OCI-LY1 (cell line): ENCODE measurements at regions not wholly inside any gene's neighbourhood (a gene's known extent, or its start where the extent isn't known, plus 50 kb on each side); places are given as distances from the start of the nearest gene placed in this dataset.

Experiments
- H2AFZ ChIP-seq: fragments of 200-600 bp; sonication (generic), shearing (Covaris generic); 2 replicates; pipeline ENCODE4 v1.6.0; 2014; ENCODE audit warnings: antibody characterized with exemption, mild to moderate bottlenecking, low read length
- H3F3A ChIP-seq: fragments of 200-600 bp; sonication (generic), shearing (Covaris generic); 2 replicates; pipeline ENCODE4 v1.6.0; 2014; ENCODE audit warnings: mild to moderate bottlenecking, antibody characterized with exemption, low read length, moderate library complexity; ENCODE audit not compliant: insufficient read depth
- H3K27ac ChIP-seq: fragments of 200-600 bp; sonication (generic); 2 replicates; pipeline ENCODE4 v1.5.1; 2014; ENCODE audit warnings: low read length, mixed run types, mild to moderate bottlenecking, low read depth; ENCODE audit not compliant: poor library complexity, severe bottlenecking
- H3K27me3 ChIP-seq: fragments of 200-600 bp; sonication (generic); 2 replicates; pipeline ENCODE4 v1.6.0; 2014; ENCODE audit warnings: antibody characterized with exemption, mild to moderate bottlenecking, low read length, moderate library complexity; ENCODE audit not compliant: insufficient read depth
- H3K36me3 ChIP-seq: fragments of 200-600 bp; sonication (generic); 2 replicates; pipeline ENCODE4 v1.6.1; 2014; ENCODE audit warnings: mild to moderate bottlenecking, antibody characterized with exemption, low read length, moderate library complexity, mixed read lengths; ENCODE audit not compliant: insufficient read depth
- H3K4me1 ChIP-seq: fragments of 200-600 bp; sonication (generic); 2 replicates; pipeline ENCODE4 v1.5.1; 2014; ENCODE audit warnings: mild to moderate bottlenecking, low read length, moderate library complexity; ENCODE audit not compliant: insufficient read depth, severe bottlenecking
- H3K4me2 ChIP-seq: fragments of 200-600 bp; sonication (generic), shearing (Covaris generic); 2 replicates; pipeline ENCODE4 v1.6.1; 2014; ENCODE audit warnings: low read length
- H3K4me3 ChIP-seq: fragments of 200-600 bp; sonication (generic); 2 replicates; pipeline ENCODE4 v1.5.1; 2014; ENCODE audit warnings: low read length, low read depth, mild to moderate bottlenecking, mixed read lengths; ENCODE audit not compliant: poor library complexity, severe bottlenecking
- H3K79me2 ChIP-seq: fragments of 200-600 bp; shearing (Covaris generic); 2 replicates; pipeline ENCODE4 v1.6.1; 2016; ENCODE audit warnings: mixed run types, low read length, mixed read lengths; ENCODE audit not compliant: insufficient read depth
- H3K9ac ChIP-seq: fragments of 200-600 bp; sonication (generic), shearing (Covaris generic); 2 replicates; pipeline ENCODE4 v1.6.1; 2014; ENCODE audit warnings: mild to moderate bottlenecking, low read length, mixed read lengths
- H3K9me2 ChIP-seq: fragments of 200-600 bp; sonication (generic), shearing (Covaris generic); 2 replicates; pipeline ENCODE4 v1.6.1; 2014; ENCODE audit warnings: low read depth, mild to moderate bottlenecking, low read length, mixed read lengths
- H3K9me3 ChIP-seq: fragments of 200-600 bp; shearing (Covaris generic); 2 replicates; pipeline ENCODE4 v1.6.1; 2014; ENCODE audit warnings: low read length, mixed read lengths
- H4K20me1 ChIP-seq: fragments of 200-600 bp; sonication (generic), shearing (Covaris generic); 2 replicates; pipeline ENCODE4 v1.6.0; 2016; ENCODE audit warnings: mild to moderate bottlenecking, low read length; ENCODE audit not compliant: insufficient read depth
- EZH2 ChIP-seq: fragments of 200-600 bp; sonication (generic), shearing (Covaris generic); IDR thresholded peaks from 2 replicates; pipeline ENCODE4 v1.8.0; 2017; ENCODE audit warnings: borderline replicate concordance, mixed run types, mild to moderate bottlenecking, antibody characterized with exemption, low read length, moderate library complexity, mixed read lengths
- TF ChIP-seq, protein P1 (sequence below): fragments of 200-600 bp; sonication (generic), shearing (Covaris generic); IDR thresholded peaks from 2 replicates; pipeline ENCODE4 v1.5.1; 2017; ENCODE audit warnings: mild to moderate bottlenecking, antibody characterized with exemption, low read length, moderate library complexity, mixed read lengths

DNA sequence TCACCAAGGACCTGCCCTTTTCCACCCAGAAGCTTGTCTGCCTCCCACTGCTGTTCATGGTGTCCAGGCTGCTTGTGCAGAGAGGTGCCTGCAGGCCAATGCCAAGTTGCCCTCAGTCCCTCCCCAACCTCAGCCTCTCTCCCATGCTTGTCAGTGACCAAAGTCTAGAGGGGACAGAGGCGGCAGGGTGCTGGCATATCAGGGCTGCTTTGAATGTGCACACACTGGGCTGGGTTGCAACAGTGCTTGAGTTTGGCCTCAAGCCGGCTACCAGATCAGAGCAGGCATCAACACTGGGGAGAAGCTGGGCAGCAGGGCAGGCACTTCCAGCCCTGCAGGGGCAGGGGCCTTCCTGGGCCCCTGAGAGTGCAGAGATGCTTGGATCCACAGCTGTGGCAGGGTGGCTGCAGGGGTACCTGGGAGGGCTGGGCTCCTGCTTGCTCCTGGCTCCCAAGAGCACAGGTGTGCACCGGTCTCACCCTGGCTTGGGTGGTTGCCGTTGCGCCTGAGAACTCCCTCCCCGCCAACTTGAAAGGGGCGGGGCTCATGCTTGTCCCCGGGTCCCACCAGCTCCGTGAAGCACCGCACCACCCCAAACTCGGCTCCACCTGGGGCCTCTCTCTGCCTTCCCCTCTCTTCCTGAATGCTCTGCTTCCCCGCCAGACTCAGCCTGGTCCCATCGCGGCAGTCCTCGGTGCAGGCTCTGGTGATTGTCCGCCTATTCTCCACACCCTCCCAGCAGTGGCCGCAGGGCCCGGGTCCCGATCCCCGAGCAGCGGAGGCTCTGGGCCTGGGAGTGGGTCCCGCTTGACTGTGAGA, 1681.9 kb upstream of the ADGRL3 start:
- Histone ChIP-seq H3K27ac (no peak overlapping the region), H3F3A (no peaks in the 10 kb centered on the region), H3K4me1 (no peaks in the 10 kb centered on the region), H3K9me2 (no peaks in the 10 kb centered on the region), H3K79me2 (no peaks in the 10 kb centered on the region), H3K4me2 (no peak overlapping the region), H3K36me3 (no peaks in the 10 kb centered on the region), H3K9me3 (no peaks in the 10 kb centered on the region), H3K4me3 (no peak overlapping the region), H3K9ac (no peak overlapping the region), H4K20me1 (no peaks in the 10 kb centered on the region), H2AFZ (no peak overlapping the region), H3K27me3 (no peaks in the 10 kb centered on the region)
- TF ChIP-seq EZH2, result no peak
- TF ChIP-seq, protein P1, sequence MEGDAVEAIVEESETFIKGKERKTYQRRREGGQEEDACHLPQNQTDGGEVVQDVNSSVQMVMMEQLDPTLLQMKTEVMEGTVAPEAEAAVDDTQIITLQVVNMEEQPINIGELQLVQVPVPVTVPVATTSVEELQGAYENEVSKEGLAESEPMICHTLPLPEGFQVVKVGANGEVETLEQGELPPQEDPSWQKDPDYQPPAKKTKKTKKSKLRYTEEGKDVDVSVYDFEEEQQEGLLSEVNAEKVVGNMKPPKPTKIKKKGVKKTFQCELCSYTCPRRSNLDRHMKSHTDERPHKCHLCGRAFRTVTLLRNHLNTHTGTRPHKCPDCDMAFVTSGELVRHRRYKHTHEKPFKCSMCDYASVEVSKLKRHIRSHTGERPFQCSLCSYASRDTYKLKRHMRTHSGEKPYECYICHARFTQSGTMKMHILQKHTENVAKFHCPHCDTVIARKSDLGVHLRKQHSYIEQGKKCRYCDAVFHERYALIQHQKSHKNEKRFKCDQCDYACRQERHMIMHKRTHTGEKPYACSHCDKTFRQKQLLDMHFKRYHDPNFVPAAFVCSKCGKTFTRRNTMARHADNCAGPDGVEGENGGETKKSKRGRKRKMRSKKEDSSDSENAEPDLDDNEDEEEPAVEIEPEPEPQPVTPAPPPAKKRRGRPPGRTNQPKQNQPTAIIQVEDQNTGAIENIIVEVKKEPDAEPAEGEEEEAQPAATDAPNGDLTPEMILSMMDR, result no peak

DNA sequence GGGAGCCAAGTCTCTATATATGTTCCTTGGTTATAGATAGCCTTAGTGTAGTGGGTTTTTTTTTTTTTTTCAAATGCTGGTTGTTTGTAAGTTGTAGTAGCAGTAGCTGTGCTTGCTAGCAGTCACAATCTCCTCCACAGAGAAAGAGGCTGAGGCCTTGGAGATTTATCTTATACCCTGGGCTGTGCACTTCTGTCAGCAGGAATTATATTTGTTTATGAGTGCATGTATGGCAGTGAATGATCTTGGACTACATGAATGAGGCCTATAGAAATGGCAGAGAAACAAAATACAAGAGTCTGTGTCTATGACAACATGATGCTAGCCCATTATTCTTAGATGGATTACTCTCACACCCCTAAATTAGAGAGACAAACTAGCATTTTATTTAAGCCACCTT, 1674.2 kb upstream of the ADGRL3 start:
- H3K27ac ChIP-seq, result no peak overlapping the region
- H3K4me1 ChIP-seq, result no peaks in the 10 kb centered on the region
- no peaks in the 10 kb centered on the region for H3K79me2 ChIP-seq
- H3F3A ChIP-seq, result no peaks in the 10 kb centered on the region; the same call in 1 of the 2 replicates
- H2AFZ ChIP-seq, result no peak overlapping the region
- H3K9ac ChIP-seq, result no peak overlapping the region
- no peaks in the 10 kb centered on the region for H3K27me3 ChIP-seq
- no peak overlapping the region for H3K4me2 ChIP-seq
- H3K9me3 ChIP-seq, result no peaks in the 10 kb centered on the region
- no peak for TF ChIP-seq EZH2
- TF ChIP-seq, protein P1, result no peak
- H3K36me3 ChIP-seq, result no peaks in the 10 kb centered on the region
- H4K20me1 ChIP-seq, result no peaks in the 10 kb centered on the region
- no peak overlapping the region for H3K4me3 ChIP-seq
- no peaks in the 10 kb centered on the region for H3K9me2 ChIP-seq

DNA sequence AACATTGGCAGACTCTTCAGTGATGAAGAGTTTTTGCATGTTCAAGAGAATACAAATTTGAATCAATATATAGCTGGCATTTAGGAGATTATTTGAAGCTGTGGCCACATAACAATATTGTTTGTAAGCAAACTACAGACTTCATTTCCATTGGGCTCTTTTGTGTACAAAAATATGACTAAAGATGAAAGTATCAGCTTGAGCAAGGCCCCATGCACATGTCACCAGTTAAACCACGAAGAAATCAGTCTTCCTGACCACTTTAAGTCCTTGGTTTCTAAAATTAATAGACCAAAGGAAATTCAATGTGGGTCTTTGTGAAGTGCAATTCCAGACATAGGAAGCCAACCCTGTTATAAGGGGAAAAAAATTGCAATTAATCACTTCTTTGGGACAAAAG, 1664.6 kb upstream of the ADGRL3 start:
- TF ChIP-seq EZH2, result no peak
- TF ChIP-seq, protein P1, result no peak

More for the DNA sequence above, 1664.6 kb upstream of the ADGRL3 start:
- peaks cover 28% of the 10 kb centered on the region for H3K4me1 ChIP-seq
- H3K79me2 ChIP-seq, result no peaks in the 10 kb centered on the region
- no peak overlapping the region for H3K4me3 ChIP-seq
- no peaks in the 10 kb centered on the region for H3K36me3 ChIP-seq
- H3K27me3 ChIP-seq, result no peaks in the 10 kb centered on the region
- H3K9me3 ChIP-seq, result no peaks in the 10 kb centered on the region
- H4K20me1 ChIP-seq, result no peaks in the 10 kb centered on the region
- H2AFZ ChIP-seq, result no peak overlapping the region
- H3K27ac ChIP-seq, result no peak overlapping the region
- H3K9ac ChIP-seq, result no peak overlapping the region
- no peak overlapping the region for H3K4me2 ChIP-seq
- no peaks in the 10 kb centered on the region for H3F3A ChIP-seq
- no peaks in the 10 kb centered on the region for H3K9me2 ChIP-seq
